PC-3 (cell line): ENCODE measurements at regions not wholly inside any gene's neighbourhood (a gene's known extent, or its start where the extent isn't known, plus 50 kb on each side); places are given as distances from the start of the nearest gene placed in this dataset.

ENCODE experiments used
- ATAC-seq: fragments of 200-7000 bp; cut with Tn5 transposase; 2 replicates; pipeline ENCODE4 v1.9.1; 2020; ENCODE audit warnings: mild to moderate bottlenecking, moderate library complexity
- BruUV-seq: library from RNA; stranded (reverse); fragments of 400-500 nt; replicated peaks from 2 replicates; lab custom pipeline; 2021; lab: Mats Ljungman, UMichigan
- CTCF ChIA-PET: fragments of 300-600 bp; sonication (Branson Sonifier 250); formaldehyde crosslinking; loops from one replicate; lab custom pipeline; 2022; ENCODE audit warnings: antibody characterized with exemption; lab: Charles Lee
- POLR2A ChIA-PET: fragments of 300-600 bp; sonication (Branson Sonifier 250); formaldehyde crosslinking; loops from one replicate; lab custom pipeline; 2022; ENCODE audit warnings: antibody characterized with exemption; ENCODE audit not compliant: unreplicated experiment; lab: Charles Lee
- DNase-seq: peaks from one replicate; pipeline ENCODE4 v3.0.0-alpha.2; 2015
- H2AFZ ChIP-seq: fragments of 300-600 bp; sonication (generic); 2 replicates; pipeline ENCODE4 v1.6.0; 2016; ENCODE audit warnings: antibody characterized with exemption, low read length
- H3F3A ChIP-seq: fragments of 300-600 bp; sonication (generic); one replicate; pipeline ENCODE4 v1.6.0; 2017; ENCODE audit warnings: antibody characterized with exemption, low read length, control low read depth, mild to moderate bottlenecking; ENCODE audit not compliant: unreplicated experiment
- H3K27ac ChIP-seq: fragments of 300-600 bp; sonication (generic); 2 replicates; pipeline ENCODE4 v1.5.1; 2016; ENCODE audit warnings: mild to moderate bottlenecking, low read length
- H3K27me3 ChIP-seq: fragments of 300-600 bp; sonication (generic); 2 replicates; pipeline ENCODE4 v1.6.1; 2016; ENCODE audit warnings: low read length, mixed read lengths
- H3K36me3 ChIP-seq: fragments of 300-600 bp; sonication (generic); 2 replicates; pipeline ENCODE4 v1.6.1; 2016; ENCODE audit warnings: low read depth, mixed run types, low read length, mixed read lengths
- H3K4me1 ChIP-seq: fragments of 300-600 bp; sonication (generic); 2 replicates; pipeline ENCODE4 v1.5.1; 2016; ENCODE audit warnings: low read length; ENCODE audit not compliant: insufficient read depth
- H3K4me2 ChIP-seq: fragments of 300-600 bp; sonication (generic); 2 replicates; pipeline ENCODE4 v1.6.0; 2016; ENCODE audit warnings: low read length
- H3K4me3 ChIP-seq: fragments of 300-600 bp; sonication (generic); 2 replicates; pipeline ENCODE4 v1.5.1; 2016; ENCODE audit warnings: mild to moderate bottlenecking, low read length, mixed read lengths
- H3K79me2 ChIP-seq: fragments of 300-600 bp; sonication (generic); 2 replicates; pipeline ENCODE4 v1.6.1; 2017; ENCODE audit warnings: low read length, mixed read lengths
- H3K9ac ChIP-seq: fragments of 300-600 bp; sonication (generic); 2 replicates; pipeline ENCODE4 v1.6.0; 2016; ENCODE audit warnings: mild to moderate bottlenecking, low read length
- H3K9me2 ChIP-seq: fragments of 300-600 bp; sonication (generic); replicated peaks from 2 replicates; pipeline ENCODE4 v1.6.1; 2016; ENCODE audit warnings: mixed run types, low read length, mixed read lengths
- H3K9me3 ChIP-seq: fragments of 300-600 bp; sonication (generic); 2 replicates; pipeline ENCODE4 v1.6.1; 2016; ENCODE audit warnings: low read length, mixed read lengths
- H4K20me1 ChIP-seq: fragments of 300-600 bp; sonication (generic); 2 replicates; pipeline ENCODE4 v1.6.1; 2016; ENCODE audit warnings: low read length, mixed read lengths
- CTCF ChIP-seq: fragments of 300-600 bp; sonication (generic); conservative IDR thresholded peaks from 2 replicates; pipeline ENCODE4 v1.5.1; 2017; ENCODE audit warnings: antibody characterized with exemption, low read depth, mild to moderate bottlenecking, low read length
- EZH2 ChIP-seq: fragments of 300-600 bp; sonication (generic); IDR thresholded peaks from one replicate; pipeline ENCODE4 v1.6.1; 2017; ENCODE audit warnings: antibody characterized with exemption, mild to moderate bottlenecking, low read length; ENCODE audit not compliant: unreplicated experiment
- EZH2phosphoT487 ChIP-seq: fragments of 300-600 bp; sonication (generic); IDR thresholded peaks from 2 replicates; pipeline ENCODE4 v1.6.1; 2018; ENCODE audit warnings: mild to moderate bottlenecking, antibody characterized with exemption, low read length, borderline replicate concordance
- intact Hi-C: fragments of 100-400 bp; cut with micrococcal nuclease; formaldehyde crosslinking; loops from 2 replicates; pipeline ENCODE4 v1.9.0; 2023

GRCh38 chr2:152879275-152879674 is 160.9 kb downstream of the ARL6IP6 start:
- Histone ChIP-seq H3K9me2 (no peaks in the 10 kb centered on the region), H3K9ac (no peak overlapping the region), H3K27ac (no peak overlapping the region), H3K27me3 (0 out of 2 replicates have a peak, but pooled peaks cover 8% of the 10 kb centered on the region), H3F3A (no peaks in the 10 kb centered on the region), H3K4me2 (no peak overlapping the region), H3K9me3 (no peaks in the 10 kb centered on the region), H3K4me1 (no peaks in the 10 kb centered on the region), H3K79me2 (no peaks in the 10 kb centered on the region), H4K20me1 (no peaks in the 10 kb centered on the region), H3K4me3 (no peak overlapping the region), H3K36me3 (no peaks in the 10 kb centered on the region), H2AFZ (no peak overlapping the region)
- intact Hi-C loops: no loop called here
- ChIA-PET CTCF (no interaction called here), POLR2A (no interaction called here)
- DNase-seq (no peak), ATAC-seq (no peak)
- TF ChIP-seq CTCF (no peak), EZH2phosphoT487 (no peak), EZH2 (no peak)
- no TSS peak for BruUV-seq

GRCh38 chr2:152875701-152876695 is 157.6 kb downstream of the ARL6IP6 start:
- Histone ChIP-seq H3K36me3 (no peaks in the 10 kb centered on the region), H3K4me1 (no peaks in the 10 kb centered on the region), H3K9me2 (no peaks in the 10 kb centered on the region), H3K9ac (no peak overlapping the region), H3K4me3 (no peak overlapping the region), H3K79me2 (no peaks in the 10 kb centered on the region), H3F3A (no peaks in the 10 kb centered on the region), H4K20me1 (no peaks in the 10 kb centered on the region), H3K4me2 (no peak overlapping the region), H3K27me3 (no peaks in the 10 kb centered on the region), H3K9me3 (no peaks in the 10 kb centered on the region), H2AFZ (no peak overlapping the region), H3K27ac (no peak overlapping the region)
- POLR2A ChIA-PET: no interaction called here
- CTCF ChIA-PET: no interaction called here
- ATAC-seq (no peak), DNase-seq (no peak)
- no TSS peak for BruUV-seq
- intact Hi-C loops: no loop called here
- TF ChIP-seq CTCF: no peak

- ChIA-PET POLR2A (no interaction called here), CTCF (no interaction called here)
- intact Hi-C loops: no loop called here
- DNase-seq (no peak), ATAC-seq (no peak)
- Histone ChIP-seq H3K9me3 (no peaks in the 10 kb centered on the region), H3K4me3 (no peak overlapping the region), H3K4me1 (no peaks in the 10 kb centered on the region), H4K20me1 (no peaks in the 10 kb centered on the region), H3K79me2 (no peaks in the 10 kb centered on the region), H3K36me3 (no peaks in the 10 kb centered on the region), H2AFZ (no peak overlapping the region), H3K4me2 (no peak overlapping the region), H3K27me3 (no peaks in the 10 kb centered on the region), H3K9me2 (no peaks in the 10 kb centered on the region), H3K27ac (no peak overlapping the region), H3K9ac (no peak overlapping the region), H3F3A (no peaks in the 10 kb centered on the region)
- TF ChIP-seq CTCF (no peak), EZH2 (no peak), EZH2phosphoT487 (no peak)
- no TSS peak for BruUV-seq
Observed at GRCh38 chr2:152874955-152875354, 156.5 kb downstream of the ARL6IP6 start.
